HL-60/S4 (cell line): ENCODE measurements at regions not wholly inside any gene's neighbourhood (a gene's known extent, or its start where the extent isn't known, plus 50 kb on each side); places are given as distances from the start of the nearest gene placed in this dataset.
"Not testable (repeated sequence)": the region's sequence is repeated elsewhere in the genome, so short reads cannot be mapped to it uniquely, and the experiment has no call there.

Experiments used
- in situ Hi-C: fragments of 300-500 bp; cut with MboI; formaldehyde crosslinking; loops from 2 replicates; pipeline ENCODE4 v1.14.3; 2022; ENCODE audit warnings: low sequenced_read_pairs

DNA sequence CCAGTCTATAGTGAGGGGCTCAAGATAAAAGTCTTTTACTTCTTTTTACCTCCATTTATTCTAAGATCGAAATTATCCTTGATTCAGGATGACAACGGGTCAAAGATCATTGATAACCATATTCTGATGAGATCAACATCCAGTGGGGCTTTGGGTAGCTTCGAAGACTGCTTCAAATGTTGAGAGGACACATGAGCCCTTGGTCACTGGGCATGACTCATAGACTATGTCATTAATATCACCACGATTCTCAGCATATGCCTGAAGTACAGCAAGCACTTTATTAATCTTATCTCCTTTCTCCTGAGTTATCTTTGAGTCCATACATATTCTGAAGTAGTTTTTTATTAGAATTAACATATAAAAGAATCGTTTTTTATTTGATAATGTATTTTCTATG is 117.1 kb upstream of the DAB2 start:
- in situ Hi-C loops: no loop called here

DNA sequence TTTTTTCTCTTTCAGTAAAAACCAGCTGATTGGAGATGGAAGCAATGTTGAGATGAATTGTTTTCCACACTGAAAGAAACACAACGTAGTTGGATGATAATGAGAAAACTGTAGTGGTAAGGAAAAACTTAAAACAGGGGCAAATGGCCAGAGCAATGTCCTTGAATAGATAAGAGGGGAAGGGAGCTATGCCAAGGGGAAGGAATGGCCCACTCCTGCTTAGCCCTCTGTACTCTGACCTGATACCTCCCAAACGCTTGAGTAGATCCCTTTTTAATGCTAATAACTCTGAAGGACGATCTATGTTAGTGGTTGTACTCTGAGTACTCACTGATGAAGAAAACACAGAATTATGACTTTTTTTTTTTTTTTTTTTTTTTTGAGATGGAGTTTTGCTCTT is 114.7 kb upstream of the DAB2 start:
- in situ Hi-C loops: no loop called here

DNA sequence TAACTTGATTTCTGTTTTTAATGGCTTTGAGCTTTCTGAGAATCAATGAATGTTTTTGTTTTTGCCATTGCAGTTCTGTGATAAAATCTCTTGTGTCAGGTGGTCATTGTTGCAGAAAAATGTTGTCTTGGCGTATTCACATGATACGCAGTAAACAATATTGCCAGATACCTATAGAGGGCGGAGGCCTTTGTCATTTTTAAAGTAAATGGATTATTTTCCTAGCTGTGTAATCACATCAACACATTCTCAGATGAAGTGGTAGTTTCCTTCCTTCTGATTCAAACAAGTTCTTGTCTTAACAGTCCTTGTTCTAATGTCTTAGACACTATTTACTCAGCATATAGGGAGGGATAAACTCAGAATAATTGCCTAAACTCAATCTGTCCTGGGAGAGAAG is 109.9 kb upstream of the DAB2 start:
- in situ Hi-C loops: no loop called here

GRCh38 chr5:39533749-39534148 is 109.0 kb upstream of the DAB2 start:
- in situ Hi-C loops: no loop called here

GRCh38 chr5:39532511-39532910 is 107.7 kb upstream of the DAB2 start:
- in situ Hi-C loops: no loop called here

DNA sequence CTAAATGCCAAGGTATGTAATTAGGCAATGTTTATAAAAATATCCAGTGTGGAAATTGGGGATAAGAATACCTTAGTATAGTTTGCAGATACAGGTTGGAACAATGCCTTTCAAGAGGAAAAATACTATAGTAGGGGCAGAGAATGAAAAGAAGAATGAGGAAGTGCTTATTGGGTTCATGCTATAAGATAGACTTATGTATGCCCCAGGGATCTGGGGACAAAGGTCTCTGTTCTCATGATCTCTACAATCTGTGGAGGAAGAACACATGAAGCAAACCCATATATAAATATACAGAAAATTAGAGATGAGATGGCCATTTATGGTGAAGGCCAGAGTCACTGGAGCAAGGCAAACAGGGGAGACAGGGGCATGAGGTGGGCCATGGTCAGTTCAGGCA is 106.5 kb upstream of the DAB2 start:
- in situ Hi-C loops: no loop called here

GRCh38 chr5:39526914-39527477 is 102.2 kb upstream of the DAB2 start:
- in situ Hi-C loops: no loop called here

DNA sequence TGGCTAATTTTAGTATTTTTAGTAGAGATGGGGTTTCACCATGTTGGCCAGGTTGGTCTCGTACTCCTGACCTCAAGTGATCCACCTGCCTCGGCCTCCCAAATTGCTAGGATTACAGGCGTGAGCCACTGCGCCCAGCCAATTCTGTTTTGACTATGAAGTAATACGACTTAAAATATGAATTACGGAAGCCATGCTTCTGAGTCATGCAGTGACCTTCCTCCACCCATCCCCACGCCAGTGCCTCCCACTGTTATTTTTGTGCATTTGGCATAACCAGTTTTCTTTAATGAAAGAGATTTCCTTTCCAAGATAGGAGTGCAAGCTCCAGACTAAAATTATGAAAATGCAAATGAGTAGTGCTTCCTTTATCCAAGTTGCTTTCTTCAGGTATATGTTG is 101.0 kb upstream of the DAB2 start:
- in situ Hi-C loops: not testable (repeated sequence)

DNA sequence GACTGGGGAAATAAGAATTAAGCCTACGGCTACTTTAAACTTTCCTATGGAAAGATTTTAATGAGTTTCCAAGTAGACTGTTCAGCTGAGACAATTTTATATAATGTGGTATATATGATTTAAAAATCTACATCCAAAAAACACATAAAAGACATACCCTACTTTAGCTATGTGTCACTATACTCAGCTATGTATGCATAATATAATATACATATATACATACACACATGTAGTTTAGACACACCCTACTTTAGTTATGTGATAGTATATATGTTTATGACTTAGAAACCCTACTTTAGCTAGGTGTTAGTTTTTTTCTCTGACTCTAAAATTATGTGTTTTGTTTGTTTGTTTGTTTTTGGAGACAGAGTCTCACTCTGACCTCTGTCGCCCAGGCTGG is 100.5 kb upstream of the DAB2 start:
- in situ Hi-C loops: no loop called here

DNA sequence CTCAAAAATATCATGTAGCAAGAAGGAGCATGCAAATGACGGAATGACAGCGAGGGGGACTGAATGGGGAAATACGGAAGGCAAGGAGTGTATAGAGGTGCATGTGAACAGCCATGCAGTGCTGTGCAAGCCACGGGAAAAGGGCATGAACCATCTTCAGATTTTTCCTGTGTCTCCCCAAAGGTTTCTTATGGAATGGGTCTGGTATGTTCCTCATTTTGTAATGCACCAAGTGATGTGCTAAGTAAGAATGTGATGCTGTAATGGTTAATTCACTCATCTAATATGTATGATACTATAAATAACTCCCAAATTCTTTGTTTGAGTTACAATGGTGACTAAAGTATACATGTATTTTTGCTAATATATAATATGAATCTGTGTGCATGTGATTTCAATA is 99.0 kb upstream of the DAB2 start:
- in situ Hi-C loops: no loop called here

DNA sequence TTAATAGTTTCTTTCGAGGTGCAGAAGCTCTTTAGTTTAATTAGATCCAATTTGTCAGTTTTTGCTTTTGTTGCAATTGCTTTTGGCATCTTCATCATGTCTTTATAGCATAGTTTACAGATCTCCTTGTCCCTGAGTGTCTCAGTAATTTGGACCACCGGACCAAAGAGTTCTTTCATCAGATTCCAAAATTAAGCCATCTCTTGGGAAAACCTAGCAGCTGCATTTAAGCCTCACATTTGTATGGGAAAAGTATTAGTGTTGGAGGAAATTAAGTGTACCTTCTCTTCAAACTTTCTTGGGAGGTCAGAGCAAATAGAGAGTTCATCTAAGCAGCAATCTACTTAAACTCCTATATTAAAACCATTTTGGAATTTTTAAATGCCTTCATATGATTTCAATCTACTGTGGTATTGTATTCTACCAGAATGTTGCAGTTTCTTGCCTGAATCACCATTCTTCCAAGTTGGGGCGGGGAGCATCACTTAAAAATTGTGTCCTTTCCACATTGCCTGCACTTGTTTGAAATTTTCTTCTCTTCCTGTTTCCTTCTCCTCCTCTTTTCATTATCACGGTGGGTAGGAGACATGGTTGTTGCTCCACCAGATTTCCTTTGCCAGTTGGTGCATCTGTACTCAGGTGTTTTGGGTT is 97.3 kb upstream of the DAB2 start:
- in situ Hi-C loops: no loop called here

DNA sequence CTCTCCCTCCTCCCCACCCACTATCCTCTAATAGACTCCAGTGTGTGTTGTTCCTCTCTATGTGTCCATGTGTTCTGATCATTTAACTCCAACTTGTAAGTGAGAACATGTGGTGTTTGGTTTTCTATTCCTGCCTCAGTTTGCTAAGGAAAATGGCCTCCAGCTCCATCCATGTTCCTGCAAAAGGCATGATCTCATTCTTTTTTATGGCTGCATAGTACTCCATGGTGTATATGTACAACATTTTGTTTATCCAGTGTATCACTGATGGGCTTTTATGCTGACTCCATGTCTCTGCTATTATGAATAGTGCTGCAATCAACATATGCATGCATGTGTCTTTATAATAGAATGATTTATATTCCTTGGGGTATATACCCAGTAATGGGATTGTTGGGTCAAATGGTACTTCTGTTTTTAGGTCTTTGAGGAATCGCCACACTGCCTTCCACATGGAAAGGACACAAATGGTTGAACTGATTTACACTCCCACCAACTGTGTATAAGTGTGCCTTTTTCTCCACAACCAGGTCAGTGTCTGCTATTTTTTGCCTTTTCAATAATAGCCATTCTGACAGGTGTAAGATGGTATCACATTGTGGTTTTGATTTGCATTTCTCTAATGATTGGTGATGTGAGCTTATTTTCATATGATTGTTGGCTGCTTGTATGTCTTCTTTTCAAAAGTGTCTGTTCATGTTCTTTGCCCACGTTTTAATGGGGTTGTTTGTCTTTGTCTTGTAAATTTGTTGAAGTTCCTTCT is 96.5 kb upstream of the DAB2 start:
- in situ Hi-C loops: no loop called here

DNA sequence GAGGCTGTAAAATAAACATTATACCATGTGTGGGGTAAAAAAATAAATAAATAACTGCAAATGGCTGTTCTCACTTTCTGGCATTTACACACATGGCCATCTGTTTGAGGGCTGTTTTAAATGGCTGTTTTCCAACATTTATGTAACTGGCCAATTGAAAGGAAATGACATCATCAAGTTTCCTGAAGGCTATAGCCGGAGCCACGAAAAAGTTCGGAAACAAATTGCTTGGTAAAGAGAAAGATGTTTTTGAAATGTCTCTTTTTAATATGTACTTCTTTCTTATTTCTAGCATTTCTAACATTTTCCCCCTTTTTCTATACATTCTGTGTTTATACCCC is 95.4 kb upstream of the DAB2 start:
- in situ Hi-C loops: no loop called here

DNA sequence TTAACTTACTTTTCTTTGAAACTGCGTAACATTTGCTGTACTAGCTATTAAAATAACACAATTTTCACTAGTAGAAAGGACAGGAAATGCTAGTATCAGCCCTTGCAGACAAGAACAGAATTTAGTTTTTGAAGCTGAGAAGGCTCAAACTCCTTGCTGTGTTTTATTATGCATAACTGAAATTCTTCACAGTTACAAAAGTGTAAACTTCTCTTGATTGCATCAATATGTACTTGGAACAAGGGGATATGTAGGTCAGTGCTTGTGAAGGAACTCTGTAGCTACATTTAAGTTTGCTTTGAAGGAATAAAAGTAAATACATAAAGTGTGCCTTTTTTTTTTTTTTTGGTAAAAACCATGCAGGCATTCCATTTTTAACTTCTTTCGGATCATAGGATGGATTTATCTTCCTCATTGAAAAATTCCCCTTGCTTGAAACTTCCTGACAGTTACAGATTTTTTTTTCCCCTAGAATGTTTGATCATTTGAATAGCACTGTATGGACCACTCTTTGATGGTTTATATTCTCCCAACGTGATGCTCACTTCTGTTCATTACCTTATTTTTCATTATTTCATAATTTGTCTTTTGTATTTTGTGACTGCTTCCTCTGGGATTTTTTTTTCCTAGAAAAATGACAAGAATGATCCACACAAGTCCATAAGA is 94.9 kb upstream of the DAB2 start:
- in situ Hi-C loops: no loop called here

GRCh38 chr5:39519079-39519478 is 94.3 kb upstream of the DAB2 start:
- in situ Hi-C loops: no loop called here

DNA sequence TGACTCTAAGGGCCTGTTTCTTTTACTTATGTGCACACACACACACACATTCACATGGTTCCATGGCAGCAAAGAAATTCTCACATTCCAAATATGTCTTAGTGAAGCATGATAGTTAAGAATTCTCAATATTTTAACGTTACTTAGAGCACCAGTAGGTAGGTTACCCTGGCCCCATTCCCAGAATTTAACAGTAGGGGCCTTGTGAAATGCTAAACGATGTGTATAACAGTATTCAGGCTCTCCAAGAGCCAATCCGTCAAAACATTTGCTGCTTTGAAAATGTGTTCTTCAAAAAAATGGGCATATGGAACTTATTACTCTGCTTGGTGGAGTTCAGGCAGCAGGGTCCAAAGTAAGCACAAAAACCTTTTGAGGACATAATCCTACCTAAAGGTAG is 93.7 kb upstream of the DAB2 start:
- in situ Hi-C loops: no loop called here

- in situ Hi-C loops: no loop called here
Measured at GRCh38 chr5:39517800-39518199, 93.0 kb upstream of the DAB2 start.

DNA sequence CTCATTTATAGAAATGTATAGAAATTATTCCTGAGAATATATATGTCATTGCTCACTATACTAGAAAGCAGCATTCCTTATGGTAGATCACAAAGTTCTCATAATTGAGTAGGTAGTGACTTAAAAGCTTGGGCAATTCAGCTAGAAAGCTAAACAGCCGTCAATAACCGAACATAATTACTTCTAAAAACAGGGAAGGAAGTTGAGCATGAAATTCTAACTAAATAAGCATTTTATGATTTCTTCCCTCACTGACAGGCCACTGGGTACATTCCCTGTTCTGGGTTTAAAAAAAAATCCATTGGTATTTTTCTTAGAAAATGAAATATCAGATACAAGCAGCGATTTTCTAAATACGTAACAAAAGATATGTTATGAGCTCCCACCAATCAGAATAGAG is 91.1 kb upstream of the DAB2 start:
- in situ Hi-C loops: no loop called here

- in situ Hi-C loops: no loop called here
Measured at GRCh38 chr5:39513236-39513635, 88.5 kb upstream of the DAB2 start.

DNA sequence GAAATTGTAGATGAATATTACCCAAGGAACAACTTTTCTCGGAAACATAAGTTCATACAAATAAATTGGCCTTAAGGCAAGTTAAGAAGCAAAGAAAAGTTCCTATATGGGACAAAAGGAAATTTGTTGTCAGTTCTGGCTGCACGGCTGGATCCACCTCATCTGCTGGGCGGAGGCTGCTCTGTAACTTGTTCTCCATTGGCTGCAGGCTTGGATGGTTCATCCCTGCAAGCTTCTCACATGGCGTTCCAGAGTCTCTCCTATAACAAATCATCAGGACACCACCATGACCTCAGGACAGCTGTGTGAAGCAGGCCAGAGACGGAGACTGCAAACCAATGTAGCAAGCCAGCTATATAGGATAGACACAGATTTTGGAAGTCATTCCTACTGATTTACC is 81.4 kb upstream of the DAB2 start:
- in situ Hi-C loops: no loop called here

- in situ Hi-C loops: no loop called here
Measured at GRCh38 chr5:39505791-39506190, 81.0 kb upstream of the DAB2 start.

DNA sequence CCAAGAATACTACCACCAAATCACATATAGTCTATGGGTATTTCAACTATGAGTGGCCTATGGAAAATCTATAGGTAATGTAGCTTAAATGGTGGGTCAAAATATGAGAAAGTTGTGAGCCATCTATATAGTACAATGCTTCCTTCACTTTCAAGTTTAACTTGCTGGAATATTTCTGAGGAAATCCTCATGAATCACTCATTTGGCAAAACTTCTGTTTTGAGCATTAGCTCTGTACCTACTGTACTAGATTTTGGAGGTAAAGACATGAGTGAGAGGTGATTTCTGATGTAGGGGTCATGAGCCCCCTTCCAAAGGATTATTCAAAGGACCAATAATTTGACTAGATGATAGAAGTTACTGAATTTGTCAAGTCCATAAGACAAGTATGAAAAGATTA is 80.6 kb upstream of the DAB2 start:
- in situ Hi-C loops: no loop called here
